Prostate gland (tissue), 2 donors: ENCODE measurements at regions not wholly inside any gene's neighbourhood (a gene's known extent, or its start where the extent isn't known, plus 50 kb on each side); places are given as distances from the start of the nearest gene placed in this dataset.

Experiments
- CTCF ChIP-seq, 4 experiments: fragments of 200-600 bp in 2 of 4; fragments of 450-650 bp in 2 of 4; sonication (generic) in 2 of 4; IDR thresholded peaks; 1 replicate in 3 of 4; 2 replicates in 1 of 4; pipeline ENCODE4 v1.5.1; 2016 to 2019; ENCODE audit warnings: antibody characterized with exemption in 4 of 4, mild to moderate bottlenecking in 2 of 4, moderate library complexity in 2 of 4
- POLR2A ChIP-seq: fragments of 450-650 bp; IDR thresholded peaks from one replicate; pipeline ENCODE4 v1.6.1; 2016; ENCODE audit warnings: antibody characterized with exemption, mild to moderate bottlenecking
- POLR2AphosphoS5 ChIP-seq: sonication (generic); formaldehyde crosslinking; IDR thresholded peaks from one replicate; pipeline ENCODE4 v1.6.1; 2017; ENCODE audit warnings: antibody characterized with exemption

GRCh38 chr5:96079075-96079474, 117.4 kb upstream of the ELL2 start:
- TF ChIP-seq POLR2AphosphoS5 (no peak), CTCF (IDR thresholded peaks at IDR 0.05) (no peak), POLR2A (no peak)
